Endothelial cell of umbilical vein (primary cell): ENCODE measurements at regions not wholly inside any gene's neighbourhood (a gene's known extent, or its start where the extent isn't known, plus 50 kb on each side); places are given as distances from the start of the nearest gene placed in this dataset.

Experiments
- BruUV-seq: library from RNA; stranded (reverse); fragments of 400-500 nt; replicated peaks from 2 replicates; lab custom pipeline; 2021; lab: Mats Ljungman, UMichigan
- CTCF ChIA-PET: fragments of 300-600, 350-600 bp; sonication (Branson Sonifier 250); formaldehyde crosslinking; loops from one replicate; lab custom pipeline; 2021; ENCODE audit warnings: antibody characterized with exemption, inconsistent platforms; lab: Charles Lee
- POLR2A ChIA-PET: fragments of 300-600, 350-600 bp; sonication (Branson Sonifier 250); formaldehyde crosslinking; loops from one replicate; lab custom pipeline; 2021; ENCODE audit warnings: antibody characterized with exemption, inconsistent platforms; lab: Charles Lee
- DNase-seq: peaks from one replicate; pipeline ENCODE4 v3.0.0-alpha.2; 2011; ENCODE audit warnings: low read depth, low spot score
- FAIRE-seq: peaks from 2 replicates; lab custom pipeline; 2011; peaks lifted over from hg19 to GRCh38; lab: Jason Lieb, UNC
- H2AFZ ChIP-seq: 2 replicates; pipeline ENCODE4 v1.6.0; 2012; ENCODE audit warnings: low read depth, low read length, control low read depth, inconsistent platforms
- H3K27ac ChIP-seq: 2 replicates; pipeline ENCODE4 v1.5.1; 2011; ENCODE audit warnings: low read depth, mild to moderate bottlenecking, control low read depth, low read length, moderate library complexity; ENCODE audit not compliant: insufficient read depth
- H3K27me3 ChIP-seq, 2 experiments: 2 replicates each; pipeline versions ENCODE4 v1.6.0 to v1.6.1; 2011; ENCODE audit warnings: low read length in 2 of 2, mixed read lengths in 1 of 2; ENCODE audit not compliant: control insufficient read depth in 2 of 2, insufficient read depth in 2 of 2
- H3K36me3 ChIP-seq, 2 experiments: 2 replicates in 1 of 2; 3 replicates in 1 of 2; pipeline ENCODE4 v1.5.1; 2011; ENCODE audit warnings: low read length in 2 of 2, mild to moderate bottlenecking in 1 of 2, moderate library complexity in 1 of 2; ENCODE audit not compliant: control insufficient read depth in 2 of 2, insufficient read depth in 2 of 2; ENCODE audit errors: extremely low read depth in 1 of 2
- H3K4me1 ChIP-seq: 3 replicates; pipeline ENCODE4 v1.5.1; 2011; ENCODE audit warnings: mild to moderate bottlenecking, low read length; ENCODE audit not compliant: control insufficient read depth, insufficient read depth; ENCODE audit errors: extremely low read depth
- H3K4me2 ChIP-seq: 2 replicates; pipeline ENCODE4 v1.6.1; 2011; ENCODE audit warnings: low read length, control low read depth, mixed read lengths; ENCODE audit not compliant: insufficient read depth
- H3K4me3 ChIP-seq, 3 experiments: fragments of 200-600 bp in 1 of 3; sonication (generic), shearing (Covaris generic) in 1 of 3; replicated peaks in 1 of 3; 2 replicates each; pipeline ENCODE4 v1.5.1; 2011 to 2016; ENCODE audit warnings: control low read depth in 3 of 3, low read length in 3 of 3, mild to moderate bottlenecking in 2 of 3, inconsistent platforms in 1 of 3, low read depth in 1 of 3, moderate library complexity in 1 of 3; ENCODE audit not compliant: insufficient read depth in 1 of 3
- H3K79me2 ChIP-seq: 2 replicates; pipeline ENCODE4 v1.6.0; 2012; ENCODE audit warnings: low read length, inconsistent platforms; ENCODE audit not compliant: control insufficient read depth, insufficient read depth
- H3K9ac ChIP-seq: replicated peaks from 2 replicates; pipeline ENCODE3; 2011; ENCODE audit warnings: low read length, control low read depth; ENCODE audit not compliant: insufficient read depth; ENCODE audit errors: extremely low read depth
- H3K9me1 ChIP-seq: replicated peaks from 3 replicates; pipeline ENCODE4 v1.6.0; 2011; ENCODE audit warnings: mild to moderate bottlenecking, low read length; ENCODE audit not compliant: control insufficient read depth, insufficient read depth; ENCODE audit errors: extremely low read depth
- H3K9me3 ChIP-seq: replicated peaks from 2 replicates; pipeline ENCODE4 v1.5.1; 2012; ENCODE audit warnings: low read length, inconsistent platforms; ENCODE audit not compliant: control insufficient read depth, insufficient read depth
- H4K20me1 ChIP-seq: replicated peaks from 2 replicates; pipeline ENCODE3; 2011; ENCODE audit warnings: mild to moderate bottlenecking, low read length; ENCODE audit not compliant: control insufficient read depth, insufficient read depth; ENCODE audit errors: extremely low read depth
- CTCF ChIP-seq, 2 donors: IDR thresholded peaks; 1 replicate in 1 of 2; 2 replicates in 1 of 2; pipeline ENCODE4 v1.5.1; 2011; ENCODE audit warnings: low read length in 2 of 2, mild to moderate bottlenecking in 2 of 2, moderate library complexity in 2 of 2, control low read depth in 1 of 2, inconsistent platforms in 1 of 2, low read depth in 1 of 2; ENCODE audit not compliant: insufficient read depth in 1 of 2; ENCODE audit errors: extremely low read depth in 1 of 2
- EZH2 ChIP-seq: IDR thresholded peaks from 2 replicates; pipeline ENCODE4 v1.6.1; 2012; ENCODE audit warnings: borderline replicate concordance, low read depth, mild to moderate bottlenecking, moderate library complexity, low read length, inconsistent platforms; ENCODE audit not compliant: severe bottlenecking
- FOS ChIP-seq: IDR thresholded peaks from 2 replicates; pipeline ENCODE4 v1.6.1; 2011; ENCODE audit warnings: mild to moderate bottlenecking, low read length, moderate library complexity, borderline replicate concordance; ENCODE audit not compliant: insufficient read depth
- GATA2 ChIP-seq: IDR thresholded peaks from 2 replicates; pipeline ENCODE4 v1.7.0; 2011; ENCODE audit warnings: low read depth, mild to moderate bottlenecking, moderate library complexity, mixed read lengths, low read length; ENCODE audit not compliant: insufficient read length, insufficient read depth
- JUN ChIP-seq: IDR thresholded peaks from 2 replicates; pipeline ENCODE4 v1.6.1; 2011; ENCODE audit warnings: borderline replicate concordance, low read depth; ENCODE audit not compliant: insufficient read length, insufficient read depth
- MYC ChIP-seq: IDR thresholded peaks from one replicate; pipeline ENCODE4 v1.6.1; 2011; ENCODE audit warnings: mild to moderate bottlenecking, low read depth, low read length
- POLR2A ChIP-seq: IDR thresholded peaks from 2 replicates; pipeline ENCODE4 v1.6.1; 2012; ENCODE audit warnings: low read depth, mild to moderate bottlenecking, control low read depth, low read length
- POLR2AphosphoS5 ChIP-seq: IDR thresholded peaks from 2 replicates; pipeline ENCODE4 v1.6.1; 2012; ENCODE audit warnings: low read depth, mild to moderate bottlenecking, control low read depth, low read length, moderate library complexity; ENCODE audit not compliant: insufficient read depth
- dilution Hi-C: fragments of 300-500 bp; cut with MboI; formaldehyde crosslinking; loops from one replicate; pipeline ENCODE4 v1.15.0; 2019; ENCODE audit warnings: low sequenced_read_pairs; ENCODE audit not compliant: extremely low pct_ligation_motif_present
- intact Hi-C: fragments of 100-400 bp; cut with micrococcal nuclease; formaldehyde crosslinking; loops from one replicate; pipeline ENCODE4 v1.10.0; 2022
- TF ChIP-seq, protein P1 (sequence below): IDR thresholded peaks from 2 replicates; pipeline ENCODE4 v1.6.1; 2011; ENCODE audit not compliant: insufficient read depth, insufficient read length

GRCh38 chr1:55707846-55708245, 492.7 kb upstream of the USP24 start:
- BruUV-seq = no TSS peak
- Histone ChIP-seq H3K4me3 (no peak overlapping the region), H3K27me3 (no peaks in the 10 kb centered on the region), H3K9me1 (no peaks in the 10 kb centered on the region), H3K79me2 (no peaks in the 10 kb centered on the region), H3K36me3 (no peaks in the 10 kb centered on the region), H3K9me3 (no peaks in the 10 kb centered on the region), H2AFZ (no peak overlapping the region), H3K4me2 (no peak overlapping the region), H3K4me1 (no peaks in the 10 kb centered on the region), H4K20me1 (no peaks in the 10 kb centered on the region), H3K9ac (no peak overlapping the region), H3K27ac (no peak overlapping the region)
- POLR2A ChIA-PET = no interaction called here
- no peak for FAIRE-seq
- no peak for DNase-seq
- dilution Hi-C loops (no loop called here), intact Hi-C loops (no loop called here)
- CTCF ChIA-PET = no interaction called here
- TF ChIP-seq FOS (no peak), MYC (no peak), CTCF (IDR thresholded peaks at IDR 0.05; ENCODE audit: extremely low read depth in 1 of 2, insufficient read depth in 1 of 2, low read depth in 1 of 2, low read length in 2 of 2) (no peak), JUN (no peak), EZH2 (no peak), POLR2A (no peak), POLR2AphosphoS5 (no peak), GATA2 (no peak)
- TF ChIP-seq, protein P1, sequence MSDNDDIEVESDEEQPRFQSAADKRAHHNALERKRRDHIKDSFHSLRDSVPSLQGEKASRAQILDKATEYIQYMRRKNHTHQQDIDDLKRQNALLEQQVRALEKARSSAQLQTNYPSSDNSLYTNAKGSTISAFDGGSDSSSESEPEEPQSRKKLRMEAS = no peak
